SK-N-SH (cell line): ENCODE measurements at regions not wholly inside any gene's neighbourhood (a gene's known extent, or its start where the extent isn't known, plus 50 kb on each side); places are given as distances from the start of the nearest gene placed in this dataset.

Source experiments
- CTCF ChIA-PET: fragments of 300-600, 350-600 bp; formaldehyde crosslinking; extraction: SDS; loops from one replicate; lab custom pipeline; 2021; lab: Yijun Ruan, JAX
- POLR2A ChIA-PET: fragments of 350-600 bp; sonication (Branson Sonifier 250); formaldehyde crosslinking; extraction: SDS; loops from one replicate; lab custom pipeline; 2020; ENCODE audit warnings: antibody characterized with exemption, inconsistent platforms; lab: Yijun Ruan, JAX
- DNase-seq: peaks from one replicate; pipeline ENCODE4 v3.0.0; 2012
- H2AFZ ChIP-seq: fragments of 200-600 bp; sonication (generic); 2 replicates; pipeline ENCODE4 v1.8.1; 2016; ENCODE audit warnings: antibody characterized with exemption, mild to moderate bottlenecking, low read depth
- H3F3A ChIP-seq: fragments of 200-600 bp; sonication (generic); replicated peaks from 2 replicates; pipeline ENCODE3; 2016; ENCODE audit warnings: antibody characterized with exemption, mild to moderate bottlenecking; ENCODE audit not compliant: insufficient read depth
- H3K27ac ChIP-seq, 2 experiments: fragments of 200-500 bp in 1 of 2; fragments of 200-600 bp in 1 of 2; sonication (Bioruptor generic) in 1 of 2; sonication (generic), shearing (Covaris generic) in 1 of 2; 2 replicates each; pipeline versions ENCODE4 v1.5.1 to v1.6.1; 2014 to 2016; ENCODE audit warnings: low read depth in 2 of 2, inconsistent platforms in 1 of 2, low read length in 1 of 2, mild to moderate bottlenecking in 1 of 2, mixed read lengths in 1 of 2
- H3K27me3 ChIP-seq: fragments of 200-600 bp; sonication (generic), shearing (Covaris generic); 2 replicates; pipeline ENCODE4 v1.6.1; 2016; ENCODE audit warnings: mixed run types; ENCODE audit not compliant: insufficient read depth
- H3K36me3 ChIP-seq, 2 experiments: fragments of 200-500 bp in 1 of 2; fragments of 200-600 bp in 1 of 2; sonication (Bioruptor generic) in 1 of 2; sonication (generic) in 1 of 2; replicated peaks in 1 of 2; 2 replicates each; pipeline versions ENCODE3 to v1.5.1; 2014 to 2016; ENCODE audit warnings: low read length in 1 of 2, mild to moderate bottlenecking in 1 of 2; ENCODE audit not compliant: insufficient read depth in 2 of 2, control insufficient read depth in 1 of 2
- H3K4me1 ChIP-seq, 2 experiments: fragments of 200-500 bp in 1 of 2; fragments of 200-600 bp in 1 of 2; sonication (Bioruptor generic) in 1 of 2; sonication (generic), shearing (Covaris generic) in 1 of 2; 2 replicates each; pipeline versions ENCODE4 v1.5.1 to v1.6.1; 2014 to 2016; ENCODE audit warnings: low read depth in 1 of 2, low read length in 1 of 2, mixed run types in 1 of 2; ENCODE audit not compliant: insufficient read depth in 2 of 2, control insufficient read depth in 1 of 2
- H3K4me2 ChIP-seq: fragments of 200-600 bp; sonication (generic), shearing (Covaris generic); 2 replicates; pipeline ENCODE4 v1.6.1; 2017; ENCODE audit warnings: mixed run types
- H3K4me3 ChIP-seq, 2 experiments: fragments of 200-500 bp in 1 of 2; fragments of 200-600 bp in 1 of 2; sonication (Bioruptor generic) in 1 of 2; sonication (generic), shearing (Covaris generic) in 1 of 2; 2 replicates each; pipeline versions ENCODE4 v1.5.1 to v1.8.1; 2014 to 2016; ENCODE audit warnings: low read depth in 2 of 2, inconsistent platforms in 1 of 2, low read length in 1 of 2, mild to moderate bottlenecking in 1 of 2, mixed read lengths in 1 of 2, moderate library complexity in 1 of 2
- H3K79me2 ChIP-seq: fragments of 200-600 bp; sonication (generic); 2 replicates; pipeline ENCODE4 v1.8.1; 2017; ENCODE audit warnings: mild to moderate bottlenecking; ENCODE audit not compliant: insufficient read depth
- H3K9ac ChIP-seq: fragments of 200-600 bp; sonication (generic); 2 replicates; pipeline ENCODE4 v1.6.1; 2017; ENCODE audit warnings: mixed run types
- H3K9me2 ChIP-seq: fragments of 200-600 bp; sonication (generic); 2 replicates; pipeline ENCODE4 v1.6.1; 2017; ENCODE audit warnings: mixed run types
- H3K9me3 ChIP-seq: fragments of 200-600 bp; sonication (generic); 2 replicates; pipeline ENCODE4 v1.6.1; 2017; ENCODE audit warnings: mixed run types, mild to moderate bottlenecking, moderate library complexity
- H4K20me1 ChIP-seq: fragments of 200-600 bp; sonication (generic); 2 replicates; pipeline ENCODE4 v1.6.1; 2017; ENCODE audit warnings: mild to moderate bottlenecking, mixed run types; ENCODE audit not compliant: insufficient read depth
- CHD2 ChIP-seq: fragments of 150-350 bp; IDR thresholded peaks from 2 replicates; pipeline ENCODE4 v1.6.1; 2018; ENCODE audit warnings: low read length; ENCODE audit not compliant: partially characterized antibody
- ELF1 ChIP-seq: IDR thresholded peaks from 2 replicates; pipeline ENCODE4 v1.4.0; 2012
- EZH2phosphoT487 ChIP-seq: fragments of 200-600 bp; sonication (generic); IDR thresholded peaks from 2 replicates; pipeline ENCODE4 v1.6.1; 2017; ENCODE audit warnings: low read depth, mixed run types, mild to moderate bottlenecking, antibody characterized with exemption, moderate library complexity, borderline replicate concordance
- FOXJ3 ChIP-seq: sonication (generic); formaldehyde crosslinking; IDR thresholded peaks from 2 replicates; pipeline ENCODE4 v1.5.1; 2020; ENCODE audit warnings: mild to moderate bottlenecking, missing genetic modification reagents
- GABPA ChIP-seq: IDR thresholded peaks from 2 replicates; pipeline ENCODE4 v1.4.0; 2012; ENCODE audit warnings: low read depth, mild to moderate bottlenecking
- MEF2A ChIP-seq: IDR thresholded peaks from 2 replicates; pipeline ENCODE4 v1.4.0; 2012; ENCODE audit warnings: low read depth, borderline replicate concordance
- MXI1 ChIP-seq: IDR thresholded peaks from 2 replicates; pipeline ENCODE4 v1.6.1; 2012; ENCODE audit warnings: mild to moderate bottlenecking, low read depth, low read length, improper control_type of control experiment
- NRF1 ChIP-seq: IDR thresholded peaks from 2 replicates; pipeline ENCODE4 v1.6.1; 2012; ENCODE audit warnings: low read depth, mild to moderate bottlenecking, low read length
- POLR2AphosphoS5 ChIP-seq: IDR thresholded peaks from 2 replicates; pipeline ENCODE4 v1.6.1; 2012; ENCODE audit warnings: low read depth, low read length
- RCOR1 ChIP-seq: fragments of 150-350 bp; IDR thresholded peaks from 2 replicates; pipeline ENCODE4 v1.6.1; 2017; ENCODE audit warnings: antibody characterized with exemption, low read length
- RFX5 ChIP-seq: IDR thresholded peaks from 2 replicates; pipeline ENCODE4 v1.6.1; 2012; ENCODE audit warnings: mild to moderate bottlenecking, improper control_type of control experiment, low read length
- SIN3A ChIP-seq: IDR thresholded peaks from 2 replicates; pipeline ENCODE4 v1.6.1; 2012; ENCODE audit warnings: low read depth, mild to moderate bottlenecking, low read length, moderate library complexity, borderline replicate concordance
- SMC3 ChIP-seq: IDR thresholded peaks from 2 replicates; pipeline ENCODE4 v1.6.1; 2012; ENCODE audit warnings: low read depth, low read length, improper control_type of control experiment
- TAF1 ChIP-seq: IDR thresholded peaks from 2 replicates; pipeline ENCODE4 v1.6.1; 2012; ENCODE audit warnings: low read depth, mild to moderate bottlenecking, low read length, moderate library complexity, borderline replicate concordance
- WGBS: methylation state at CpG from one replicate; pipeline ENCODE4 v1.1.6; 2017; ENCODE audit warnings: low lambda C conversion rate; 5-methylcytosine and 5-hydroxymethylcytosine counted together
- TF ChIP-seq, protein P1 (sequence below): IDR thresholded peaks from 2 replicates; pipeline ENCODE4 v1.4.0; 2012; ENCODE audit warnings: low read depth, borderline replicate concordance
- TF ChIP-seq, protein P2 (sequence below): IDR thresholded peaks from 2 replicates; pipeline ENCODE4; 2012
- TF ChIP-seq, protein P3 (sequence below): IDR thresholded peaks from 2 replicates; pipeline ENCODE4 v1.4.0; 2012; ENCODE audit warnings: low read depth
- TF ChIP-seq, protein P4 (sequence below): fragments of 150-350 bp; IDR thresholded peaks from 2 replicates; pipeline ENCODE4 v1.6.1; 2017; ENCODE audit warnings: antibody characterized with exemption, low read length, low read depth, borderline replicate concordance

DNA sequence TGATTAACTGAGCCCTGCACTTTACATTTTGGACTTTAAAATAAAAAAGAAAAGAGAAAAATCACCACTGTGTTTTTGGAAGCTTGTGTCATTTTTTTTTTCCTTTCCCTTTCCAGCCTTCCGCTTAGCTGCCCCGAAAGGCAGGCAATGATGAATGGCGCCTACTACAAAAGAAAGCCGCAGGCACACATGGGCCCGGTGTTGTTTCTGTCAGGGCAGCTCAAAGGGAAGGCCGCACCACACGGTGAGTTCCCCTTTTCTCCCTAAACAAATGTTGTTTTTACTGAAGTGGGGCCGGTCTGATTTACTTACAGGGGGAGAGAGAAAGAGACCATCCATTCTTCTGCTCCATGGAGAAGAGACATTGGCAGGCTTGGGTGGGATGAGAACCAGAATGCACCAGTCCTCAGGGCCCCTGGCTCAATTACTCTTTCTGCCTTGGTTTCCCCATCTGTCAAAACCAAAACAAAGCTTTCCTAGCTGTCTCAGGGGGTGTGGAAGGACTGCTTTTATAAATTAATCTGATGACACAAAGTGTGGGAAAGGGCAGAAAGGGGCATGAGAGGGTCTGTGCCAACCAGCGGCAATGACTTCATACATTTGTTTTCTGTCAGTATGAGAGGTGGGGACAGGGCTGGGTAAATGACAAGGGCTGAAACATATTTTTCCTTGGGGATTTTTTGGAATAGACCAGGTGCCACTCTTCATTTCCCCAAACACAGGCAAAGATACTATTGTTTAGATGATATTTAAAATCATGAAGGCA lies 91.4 kb upstream of the PLXNA2 start:
- ChIA-PET POLR2A (no interaction called here), CTCF (no interaction called here)
- Histone ChIP-seq H4K20me1 (no peaks in the 10 kb centered on the region), H3K4me2 (no peak overlapping the region), H3K36me3 (no peaks in the 10 kb centered on the region), H3K9ac (no peak overlapping the region), H3F3A (no peaks in the 10 kb centered on the region), H3K9me2 (no peaks in the 10 kb centered on the region), H3K4me1 (peaks cover 0 to 15% of the 10 kb centered on the region in 2 experiments; a peak in 2 of 4 replicates)
- WGBS = 81% methylated on average over 9 of the region's 9 CpGs
- no peak for DNase-seq
- TF ChIP-seq POLR2AphosphoS5 (no peak), NRF1 (no peak), FOXJ3 (no peak), ELF1 (no peak), RCOR1 (no peak), MXI1 (no peak), TAF1 (no peak), SMC3 (no peak), GABPA (no peak), SIN3A (no peak), EZH2phosphoT487 (no peak), MEF2A (no peak), CHD2 (no peak), RFX5 (no peak)
- TF ChIP-seq, protein P1, sequence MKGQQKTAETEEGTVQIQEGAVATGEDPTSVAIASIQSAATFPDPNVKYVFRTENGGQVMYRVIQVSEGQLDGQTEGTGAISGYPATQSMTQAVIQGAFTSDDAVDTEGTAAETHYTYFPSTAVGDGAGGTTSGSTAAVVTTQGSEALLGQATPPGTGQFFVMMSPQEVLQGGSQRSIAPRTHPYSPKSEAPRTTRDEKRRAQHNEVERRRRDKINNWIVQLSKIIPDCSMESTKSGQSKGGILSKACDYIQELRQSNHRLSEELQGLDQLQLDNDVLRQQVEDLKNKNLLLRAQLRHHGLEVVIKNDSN = no peak
- TF ChIP-seq, protein P2, sequence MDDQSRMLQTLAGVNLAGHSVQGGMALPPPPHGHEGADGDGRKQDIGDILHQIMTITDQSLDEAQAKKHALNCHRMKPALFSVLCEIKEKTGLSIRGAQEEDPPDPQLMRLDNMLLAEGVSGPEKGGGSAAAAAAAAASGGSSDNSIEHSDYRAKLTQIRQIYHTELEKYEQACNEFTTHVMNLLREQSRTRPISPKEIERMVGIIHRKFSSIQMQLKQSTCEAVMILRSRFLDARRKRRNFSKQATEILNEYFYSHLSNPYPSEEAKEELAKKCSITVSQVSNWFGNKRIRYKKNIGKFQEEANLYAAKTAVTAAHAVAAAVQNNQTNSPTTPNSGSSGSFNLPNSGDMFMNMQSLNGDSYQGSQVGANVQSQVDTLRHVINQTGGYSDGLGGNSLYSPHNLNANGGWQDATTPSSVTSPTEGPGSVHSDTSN = no peak
- TF ChIP-seq, protein P3, sequence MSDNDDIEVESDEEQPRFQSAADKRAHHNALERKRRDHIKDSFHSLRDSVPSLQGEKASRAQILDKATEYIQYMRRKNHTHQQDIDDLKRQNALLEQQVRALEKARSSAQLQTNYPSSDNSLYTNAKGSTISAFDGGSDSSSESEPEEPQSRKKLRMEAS = no peak
- TF ChIP-seq, protein P4, sequence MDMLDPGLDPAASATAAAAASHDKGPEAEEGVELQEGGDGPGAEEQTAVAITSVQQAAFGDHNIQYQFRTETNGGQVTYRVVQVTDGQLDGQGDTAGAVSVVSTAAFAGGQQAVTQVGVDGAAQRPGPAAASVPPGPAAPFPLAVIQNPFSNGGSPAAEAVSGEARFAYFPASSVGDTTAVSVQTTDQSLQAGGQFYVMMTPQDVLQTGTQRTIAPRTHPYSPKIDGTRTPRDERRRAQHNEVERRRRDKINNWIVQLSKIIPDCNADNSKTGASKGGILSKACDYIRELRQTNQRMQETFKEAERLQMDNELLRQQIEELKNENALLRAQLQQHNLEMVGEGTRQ = no peak
- TF ChIP-seq, all 33 proteins: peak for 0
- Histone ChIP-seq H3K27ac (no peak overlapping the region), H3K27me3 (no peaks in the 10 kb centered on the region), H3K4me3 (no peak overlapping the region), H2AFZ (no peak overlapping the region), H3K9me3 (no peaks in the 10 kb centered on the region), H3K79me2 (no peaks in the 10 kb centered on the region)
